Uterus (tissue), 2 donors: ENCODE measurements at regions not wholly inside any gene's neighbourhood (a gene's known extent, or its start where the extent isn't known, plus 50 kb on each side); places are given as distances from the start of the nearest gene placed in this dataset.

Experiments used
- CTCF ChIP-seq, 4 experiments: fragments of 200-600 bp in 2 of 4; fragments of 450-650 bp in 2 of 4; sonication (generic) in 2 of 4; IDR thresholded peaks; one replicate each; pipeline ENCODE4 v1.5.1; 2016 to 2019; ENCODE audit warnings: antibody characterized with exemption in 4 of 4, mild to moderate bottlenecking in 2 of 4, moderate library complexity in 1 of 4
- POLR2A ChIP-seq, 2 donors: fragments of 450-650 bp; IDR thresholded peaks; one replicate each; pipeline ENCODE4 v1.6.1; 2016; ENCODE audit warnings: antibody characterized with exemption in 2 of 2, mild to moderate bottlenecking in 1 of 2, moderate library complexity in 1 of 2

GRCh38 chr4:160814726-160815125, 1349.1 kb downstream of the FSTL5 start:
- no peak for TF ChIP-seq CTCF (IDR thresholded peaks at IDR 0.05)
- TF ChIP-seq POLR2A (IDR thresholded peaks at IDR 0.05) = no peak
